ENCODE measurements at regions not wholly inside any gene's neighbourhood (a gene's known extent, or its start where the extent isn't known, plus 50 kb on each side); places are given as distances from the start of the nearest gene placed in this dataset.

DNA sequence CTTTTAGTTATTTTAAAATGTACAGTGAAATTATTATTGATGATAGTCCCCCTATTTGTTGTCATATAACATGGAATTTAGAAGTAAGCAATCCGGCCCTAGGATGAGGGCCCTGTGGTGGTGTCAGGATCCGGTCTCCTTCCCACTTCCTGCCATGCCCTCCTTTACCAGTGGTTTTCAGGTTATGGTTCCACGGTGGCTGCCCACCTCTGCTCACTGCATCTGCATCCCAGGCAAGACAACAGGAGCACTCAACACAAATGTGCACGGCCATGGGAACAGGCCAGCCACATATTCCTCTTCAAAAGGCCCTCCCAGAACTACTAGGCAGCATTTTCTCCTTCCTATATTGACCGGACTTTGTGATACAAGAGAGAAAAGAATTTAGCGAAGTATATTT is 1007.2 kb downstream of the TBC1D22A start:
- no peak for DNase-seq (ENCODE audit: low spot score)

DNA sequence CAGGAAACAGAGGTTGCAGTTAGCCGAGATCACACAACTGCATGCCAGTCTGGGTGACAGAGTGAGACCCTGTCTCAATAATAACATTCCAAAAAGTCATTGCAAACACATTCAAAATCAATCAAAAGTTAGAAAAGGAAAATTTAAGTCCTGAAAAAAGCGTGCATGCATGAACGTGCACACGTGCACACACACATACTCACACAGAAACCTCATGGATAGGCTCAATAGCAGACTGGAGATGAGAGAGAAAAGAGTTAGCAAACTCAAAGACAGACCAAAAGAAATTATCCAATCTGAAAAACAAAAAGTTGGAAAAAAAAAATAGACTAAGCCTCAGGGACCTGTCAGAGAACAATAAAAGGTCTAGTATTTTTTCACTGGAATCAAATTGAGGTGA is 1005.6 kb downstream of the TBC1D22A start:
- no peak for DNase-seq (ENCODE audit: low spot score)

DNA sequence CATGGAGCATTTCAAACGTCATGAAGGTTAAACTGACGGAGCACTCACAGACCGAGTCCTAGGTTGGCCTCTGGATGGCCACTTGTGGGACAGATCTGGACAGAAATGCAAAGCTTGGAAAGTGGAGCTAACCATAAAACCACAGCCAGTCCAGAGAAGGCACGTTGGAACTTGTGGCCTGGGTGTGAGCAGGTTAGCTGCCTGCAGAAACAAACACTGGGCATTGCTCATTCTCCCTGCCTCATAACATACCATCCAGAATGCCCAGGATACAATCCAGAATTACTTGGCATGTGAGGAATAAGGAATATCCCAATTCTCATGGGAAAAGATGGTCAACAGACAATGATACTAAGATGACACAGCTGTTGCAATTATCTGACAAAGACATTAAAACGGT is 1005.0 kb downstream of the TBC1D22A start:
- no peak for DNase-seq (ENCODE audit: low spot score)

DNA sequence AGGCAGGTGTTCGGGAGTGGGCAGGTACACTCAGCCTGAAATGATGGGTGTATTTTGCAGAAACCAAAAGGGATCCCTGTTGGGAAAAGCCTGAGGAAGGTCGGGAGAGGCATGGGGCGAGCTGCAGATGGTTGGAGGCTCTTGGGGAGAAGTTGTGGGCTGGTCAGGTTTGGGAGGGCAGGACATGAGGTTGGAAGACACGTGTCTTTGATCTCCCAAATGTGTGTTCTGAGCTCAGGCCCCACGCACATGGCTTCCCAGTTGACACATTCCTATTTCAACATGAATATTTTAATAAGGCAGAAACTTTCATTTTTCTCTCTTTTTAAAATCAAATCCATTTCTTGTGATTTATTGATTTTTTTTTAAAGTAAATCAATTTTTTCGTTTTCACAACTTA is 1003.3 kb downstream of the TBC1D22A start:
- DNase-seq (ENCODE audit: low spot score) = no peak

DNA sequence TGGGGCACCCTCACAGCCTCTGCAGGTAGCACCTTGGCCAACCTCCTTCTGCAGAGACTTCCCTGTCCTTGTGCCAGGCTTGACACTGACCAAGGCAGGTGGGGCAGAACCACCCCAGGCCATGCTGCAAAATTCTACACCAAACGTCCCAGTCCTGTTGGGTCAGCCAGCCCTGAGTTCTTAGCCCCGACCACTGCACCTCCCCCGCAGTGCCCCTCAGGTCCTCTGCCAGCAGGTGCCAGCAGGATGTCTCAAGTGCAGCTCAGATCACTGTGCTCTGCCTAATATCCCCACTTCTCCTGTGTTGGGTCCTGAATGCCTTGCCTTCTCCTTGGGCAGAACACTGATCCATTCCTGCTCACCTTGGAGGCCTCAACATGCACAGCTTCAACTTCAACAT is 999.7 kb downstream of the TBC1D22A start:
- no peak for DNase-seq (ENCODE audit: low spot score)

DNA sequence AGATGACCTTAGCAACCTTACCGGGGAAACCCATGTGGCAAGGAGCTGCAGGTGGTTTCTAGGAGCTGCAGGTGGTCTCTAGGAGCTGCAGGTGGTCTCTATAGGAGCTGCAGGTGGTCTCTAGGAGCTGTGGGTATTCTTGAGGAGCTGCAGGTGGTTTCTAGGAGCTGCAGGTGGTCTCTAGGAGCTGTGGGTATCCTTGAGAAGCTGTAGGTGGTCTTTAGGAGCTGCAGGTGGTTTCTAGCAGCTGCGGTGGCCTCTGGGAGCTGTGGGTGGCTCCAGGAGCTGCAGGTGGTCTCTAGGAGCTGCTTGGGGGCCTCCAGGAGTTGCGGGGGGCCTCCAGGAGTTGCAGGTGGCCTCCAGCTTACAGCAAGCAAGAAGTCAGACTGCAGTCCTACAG is 997.5 kb downstream of the TBC1D22A start:
- no peak for DNase-seq (ENCODE audit: low spot score)

DNA sequence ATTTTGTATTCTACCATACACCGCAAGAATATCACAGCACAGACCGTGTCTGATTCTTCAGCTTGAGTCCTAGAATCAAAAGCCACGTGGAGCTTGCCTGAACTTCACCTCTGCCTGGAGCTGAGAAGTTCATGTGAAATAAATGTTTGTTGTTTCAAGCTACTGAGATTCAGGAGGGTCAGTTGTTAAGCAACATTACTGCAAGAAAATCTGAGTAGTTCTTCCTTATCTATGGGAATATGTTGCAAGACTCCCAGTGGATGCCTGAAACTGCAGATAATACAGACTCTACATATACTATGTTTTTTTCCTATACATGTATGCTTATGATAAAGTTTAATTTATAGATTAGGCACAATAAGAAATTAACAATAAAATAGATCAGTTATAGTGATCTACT is 995.3 kb downstream of the TBC1D22A start:
- DNase-seq (ENCODE audit: low spot score) = no peak

DNA sequence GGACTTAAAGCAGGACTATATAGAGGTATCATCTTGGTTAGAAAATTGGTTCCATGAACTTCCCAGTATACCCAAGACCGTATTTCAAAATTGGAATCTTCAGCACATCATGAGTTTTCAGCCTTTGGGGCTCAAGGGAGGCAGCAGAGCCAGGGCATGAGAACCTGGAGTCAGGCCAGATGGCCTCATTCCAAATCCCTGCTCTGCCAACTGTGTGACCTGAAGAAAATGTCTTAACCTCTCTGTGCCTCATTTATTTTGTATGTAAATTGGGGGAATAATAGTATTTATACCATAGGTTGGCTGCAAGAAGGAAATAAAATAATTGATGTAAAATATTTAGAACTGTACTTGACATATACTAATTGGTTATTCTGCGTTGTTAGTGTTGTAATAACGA is 987.6 kb downstream of the TBC1D22A start:
- no peak for DNase-seq (ENCODE audit: low spot score)

DNA sequence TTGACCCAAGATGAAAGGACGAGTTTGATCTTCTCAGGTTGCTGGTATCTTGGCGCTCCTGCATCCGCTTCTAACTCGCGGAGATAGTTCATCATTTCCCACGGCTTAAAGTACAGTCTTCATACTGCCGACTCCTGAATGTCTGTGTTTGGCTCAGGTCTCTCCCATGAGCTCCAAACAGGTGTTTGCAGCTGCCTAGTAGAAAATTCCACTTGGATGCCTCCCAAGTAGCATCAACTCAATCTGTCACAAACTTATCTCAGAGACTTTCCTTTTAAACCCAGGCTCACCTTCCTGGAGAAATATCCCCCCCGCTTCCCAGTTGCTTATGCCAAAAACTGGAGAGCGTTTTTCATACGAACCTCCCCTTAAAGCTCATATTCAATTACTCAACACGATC is 986.5 kb downstream of the TBC1D22A start:
- DNase-seq (ENCODE audit: low spot score) = no peak

DNA sequence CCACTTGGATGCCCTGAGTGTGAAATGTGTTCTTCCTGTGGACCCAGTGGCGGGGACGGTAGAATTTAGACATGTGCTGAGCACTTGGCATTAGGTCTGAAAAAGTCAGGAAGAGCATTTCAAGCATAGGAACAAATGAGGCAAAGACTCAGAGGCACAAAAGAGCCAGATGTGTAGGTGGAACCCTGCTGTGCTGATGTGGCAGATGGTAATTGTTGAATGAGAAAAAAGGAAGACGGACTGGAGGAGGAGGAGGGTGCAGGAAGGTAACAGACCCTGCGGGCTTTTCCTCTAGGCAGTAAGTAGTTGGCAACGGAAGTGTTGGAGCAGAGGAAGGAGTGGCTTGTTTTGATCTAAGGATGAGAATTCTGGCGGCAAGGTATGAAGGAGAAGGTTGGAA is 985.8 kb downstream of the TBC1D22A start:
- no peak for DNase-seq (ENCODE audit: low spot score)

DNA sequence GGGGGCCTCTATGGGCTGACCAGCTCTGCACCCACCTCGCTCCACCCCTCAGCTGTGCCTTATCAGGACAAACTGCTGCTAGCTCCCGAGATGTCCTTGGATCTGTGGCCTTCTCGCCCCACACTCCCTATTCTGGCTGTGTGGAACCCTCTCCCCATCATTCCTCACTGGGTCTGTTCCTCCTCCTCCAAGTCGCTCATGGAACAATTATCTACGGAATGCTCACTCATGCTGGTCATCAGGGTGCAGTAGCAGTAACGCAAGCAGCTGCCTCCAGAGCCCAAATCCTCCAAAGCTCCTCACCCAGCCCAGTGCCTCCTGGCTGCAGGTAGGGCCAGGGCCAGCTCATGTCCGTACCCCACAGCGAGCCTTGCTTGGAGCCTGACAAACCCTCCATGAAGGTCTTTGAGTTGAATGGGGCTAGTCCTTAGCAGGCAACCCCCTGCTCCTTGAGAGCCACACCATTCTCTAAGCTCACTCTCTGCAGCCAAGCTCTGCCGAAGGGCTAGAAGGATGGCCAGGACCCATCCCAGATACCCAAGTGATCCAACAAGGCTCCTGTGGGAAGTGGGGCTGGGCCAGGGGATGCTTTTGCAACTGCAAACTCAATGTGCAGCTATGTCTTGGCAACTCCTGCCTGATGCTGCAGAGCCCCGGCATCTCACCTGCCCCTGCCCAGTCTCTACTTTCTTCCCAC is 977.8 kb downstream of the TBC1D22A start:
- DNase-seq (ENCODE audit: low spot score) = no peak

DNA sequence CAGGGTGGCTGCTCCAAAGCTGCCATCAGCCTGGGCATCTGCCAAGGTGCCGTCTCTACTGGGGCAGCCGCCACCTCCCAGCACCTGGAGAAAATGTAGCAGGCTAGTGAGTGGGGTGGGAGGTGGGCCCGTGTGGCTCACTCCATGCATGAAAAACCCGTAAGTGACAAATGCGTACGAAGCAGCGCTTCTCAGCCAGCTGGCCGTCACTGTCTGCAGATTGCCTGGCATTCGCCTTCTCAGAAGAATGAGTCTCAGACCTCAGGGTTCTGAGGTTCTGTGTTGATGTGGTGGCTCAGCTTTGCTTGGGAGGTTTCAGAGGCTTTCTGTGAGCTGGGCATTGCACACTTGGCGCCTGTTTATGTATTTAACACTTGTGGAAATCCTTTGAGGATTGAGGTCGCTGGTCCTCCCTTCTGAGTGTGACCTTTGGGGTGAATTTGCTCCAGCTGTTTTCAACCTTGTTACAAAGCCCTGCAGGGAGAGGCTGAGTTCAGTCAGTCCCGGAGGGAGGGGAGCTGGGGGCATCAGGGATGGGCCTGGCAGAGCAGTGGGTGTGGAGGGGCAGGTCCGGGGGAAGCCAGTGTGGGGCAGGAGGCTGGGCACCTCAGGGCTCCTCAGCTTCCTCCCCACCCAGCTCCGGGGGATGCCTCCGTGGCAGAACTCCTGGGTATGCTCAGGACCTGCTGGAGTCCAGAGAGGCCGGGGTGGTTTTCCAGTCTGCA is 977.0 kb downstream of the TBC1D22A start:
- no peak for DNase-seq (ENCODE audit: low spot score)

DNA sequence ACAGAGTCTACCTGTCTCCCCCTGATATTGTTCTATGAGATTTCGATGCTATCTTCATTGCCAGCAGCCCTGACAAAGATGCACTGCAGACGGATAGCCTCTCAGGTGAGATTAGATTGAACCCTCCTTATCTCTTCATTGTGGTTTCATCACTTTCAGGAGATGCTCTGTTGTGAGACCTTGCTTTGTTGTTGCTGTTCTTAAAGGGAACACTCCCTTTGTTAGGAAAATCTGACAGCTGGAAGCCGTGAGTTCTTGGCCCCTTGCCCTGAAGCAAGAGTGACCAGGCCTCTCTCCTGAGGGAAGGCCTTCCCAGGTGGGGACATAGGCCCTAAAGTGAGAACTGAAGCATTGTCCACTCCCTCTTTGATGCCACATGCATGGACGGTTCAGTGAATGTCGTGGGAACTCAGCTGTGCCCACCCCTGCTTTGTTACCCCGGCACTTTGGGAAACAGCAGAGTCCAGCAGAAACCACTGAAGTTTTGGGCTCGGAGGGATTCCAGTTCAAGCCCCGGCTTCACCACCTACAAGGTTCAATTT is 976.1 kb downstream of the TBC1D22A start:
- no peak for DNase-seq (ENCODE audit: low spot score)

DNA sequence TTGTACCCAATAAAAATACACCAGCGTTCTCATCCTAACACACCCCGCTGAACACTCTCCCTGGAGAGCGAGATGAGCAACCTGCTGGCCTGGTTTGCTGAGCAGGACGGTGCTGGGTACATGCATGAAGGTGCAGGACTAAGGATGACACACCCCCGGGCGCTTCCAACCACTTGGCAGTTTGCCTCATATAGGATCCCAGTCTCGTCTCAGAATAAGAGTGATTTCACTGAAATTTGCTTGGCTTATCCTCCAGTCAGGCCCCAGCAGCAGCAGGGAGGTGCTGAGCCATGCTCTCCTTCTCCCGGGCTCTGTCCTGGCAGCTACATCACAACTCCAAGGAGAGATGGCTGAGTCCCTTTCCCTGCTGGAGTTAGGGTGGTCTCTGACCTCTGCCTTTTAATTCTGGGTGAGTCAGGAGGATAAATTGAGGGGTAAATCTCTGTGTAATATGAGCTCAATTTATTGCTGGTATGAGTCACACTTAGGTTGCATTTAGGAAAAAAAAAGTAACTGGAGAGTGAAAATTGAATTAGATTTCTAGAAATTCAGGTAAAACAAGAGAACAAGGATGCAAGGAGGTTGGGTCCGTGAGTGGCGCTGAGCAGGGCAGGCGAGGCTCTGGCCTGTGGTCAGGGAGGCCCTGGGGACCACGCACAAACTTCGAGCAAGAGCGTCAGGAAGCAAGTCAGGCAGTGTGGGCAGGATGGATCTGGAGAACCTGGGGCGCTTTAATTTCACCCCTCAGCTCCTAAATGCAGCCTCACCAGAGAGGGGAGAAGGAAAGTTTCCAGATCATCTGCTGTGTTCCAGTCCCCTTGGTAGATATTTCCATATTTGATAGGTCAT is 974.0 kb downstream of the TBC1D22A start:
- DNase-seq (ENCODE audit: low spot score) = no peak

DNA sequence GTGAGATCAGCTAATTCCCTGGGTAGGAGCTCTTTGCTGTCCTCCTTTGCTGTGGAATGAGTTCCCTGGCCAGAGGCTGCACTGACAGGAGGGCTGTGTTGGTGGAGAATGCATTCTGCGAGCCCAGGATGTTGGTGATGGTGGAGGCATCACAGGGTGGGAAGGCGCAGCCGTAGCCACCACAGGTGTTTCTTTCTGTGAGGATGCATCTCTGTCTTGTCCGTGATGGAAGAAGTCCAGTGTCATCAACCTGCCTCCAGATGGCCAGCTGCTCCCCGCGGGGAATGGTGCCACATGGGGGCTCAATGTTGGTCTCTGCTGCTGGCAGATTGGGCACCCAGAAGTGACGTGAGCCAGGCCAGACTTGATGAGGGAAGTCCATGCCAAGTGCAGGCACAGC is 972.1 kb downstream of the TBC1D22A start:
- DNase-seq (ENCODE audit: low spot score) = no peak

DNA sequence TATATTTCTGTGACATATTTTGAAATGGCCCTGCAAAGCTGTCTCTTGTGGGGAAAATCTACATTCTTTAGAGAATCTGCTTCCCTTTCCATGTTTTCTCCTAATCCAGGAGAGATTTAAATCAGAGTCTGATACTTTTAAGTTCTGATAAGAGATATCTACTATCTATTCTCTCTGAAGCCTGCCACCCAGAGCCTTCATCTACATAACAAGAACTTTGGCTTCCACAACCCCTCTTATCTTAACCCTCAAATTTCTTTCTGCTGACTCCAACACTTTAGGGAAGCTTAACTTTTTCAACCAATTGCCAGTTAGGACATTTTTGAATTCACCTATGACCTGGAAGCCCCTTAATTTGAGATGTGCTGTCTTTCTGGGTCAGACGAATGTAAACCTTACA is 965.2 kb downstream of the TBC1D22A start:
- DNase-seq (ENCODE audit: low spot score) = no peak

DNA sequence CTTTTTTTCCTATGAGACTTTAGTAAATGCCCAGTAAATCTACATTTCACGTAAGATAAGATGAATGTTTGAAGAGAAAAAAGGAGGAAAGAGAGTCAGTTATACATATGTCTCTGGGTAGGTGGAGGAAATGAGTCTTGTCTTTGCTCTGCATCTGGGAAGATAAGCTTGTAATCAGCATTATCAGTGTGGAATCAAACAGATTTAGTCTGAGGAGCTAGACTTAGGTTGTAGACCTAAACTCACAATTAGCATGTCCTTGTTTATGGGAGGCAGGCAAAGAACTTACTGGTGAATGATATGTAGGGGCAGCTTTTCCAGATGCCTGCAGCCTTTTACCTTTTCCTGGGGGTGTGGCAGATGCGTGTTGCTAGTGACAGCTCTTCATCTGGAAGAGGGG is 962.3 kb downstream of the TBC1D22A start:
- no peak for DNase-seq (ENCODE audit: low spot score)

DNA sequence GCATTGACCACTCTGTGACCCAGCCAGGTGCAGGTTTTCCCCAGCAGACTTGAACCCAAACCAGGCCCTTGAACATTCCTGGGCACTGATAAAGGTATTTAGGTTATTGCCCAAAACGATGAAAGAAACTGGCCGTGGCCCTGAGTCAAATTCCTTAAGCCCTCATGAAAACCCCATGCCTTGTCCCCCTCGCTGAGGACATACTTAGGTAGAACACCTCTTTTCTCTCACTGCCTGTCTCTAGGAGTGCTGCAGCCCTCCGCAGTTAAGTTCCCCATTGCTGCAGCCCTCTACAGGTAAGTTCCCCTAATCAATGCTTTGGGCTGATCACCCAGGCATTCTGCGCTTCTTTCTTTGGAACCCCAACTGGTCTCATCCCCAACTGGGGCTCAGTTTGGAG is 961.6 kb downstream of the TBC1D22A start:
- DNase-seq (ENCODE audit: low spot score) = no peak

DNA sequence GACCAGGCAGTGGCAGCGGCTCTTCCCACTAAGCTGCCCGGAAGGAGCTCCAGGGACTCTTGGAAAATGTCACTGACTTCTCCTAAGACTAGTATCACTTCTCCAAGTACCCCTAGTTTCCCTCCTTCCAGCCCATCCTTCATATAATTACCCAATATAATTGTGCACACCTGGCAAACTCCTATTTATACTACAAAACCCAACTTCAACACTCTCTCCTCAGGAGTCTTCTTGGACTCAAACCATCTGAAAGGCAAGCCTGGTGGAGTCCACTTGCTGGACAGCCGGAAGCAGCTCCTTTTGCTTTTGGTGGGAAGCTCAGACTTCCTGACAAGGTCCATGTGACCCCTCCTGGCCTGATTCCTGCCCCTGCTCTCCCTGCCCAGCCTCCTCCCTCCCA is 955.9 kb downstream of the TBC1D22A start:
- no peak for DNase-seq (ENCODE audit: low spot score)

DNA sequence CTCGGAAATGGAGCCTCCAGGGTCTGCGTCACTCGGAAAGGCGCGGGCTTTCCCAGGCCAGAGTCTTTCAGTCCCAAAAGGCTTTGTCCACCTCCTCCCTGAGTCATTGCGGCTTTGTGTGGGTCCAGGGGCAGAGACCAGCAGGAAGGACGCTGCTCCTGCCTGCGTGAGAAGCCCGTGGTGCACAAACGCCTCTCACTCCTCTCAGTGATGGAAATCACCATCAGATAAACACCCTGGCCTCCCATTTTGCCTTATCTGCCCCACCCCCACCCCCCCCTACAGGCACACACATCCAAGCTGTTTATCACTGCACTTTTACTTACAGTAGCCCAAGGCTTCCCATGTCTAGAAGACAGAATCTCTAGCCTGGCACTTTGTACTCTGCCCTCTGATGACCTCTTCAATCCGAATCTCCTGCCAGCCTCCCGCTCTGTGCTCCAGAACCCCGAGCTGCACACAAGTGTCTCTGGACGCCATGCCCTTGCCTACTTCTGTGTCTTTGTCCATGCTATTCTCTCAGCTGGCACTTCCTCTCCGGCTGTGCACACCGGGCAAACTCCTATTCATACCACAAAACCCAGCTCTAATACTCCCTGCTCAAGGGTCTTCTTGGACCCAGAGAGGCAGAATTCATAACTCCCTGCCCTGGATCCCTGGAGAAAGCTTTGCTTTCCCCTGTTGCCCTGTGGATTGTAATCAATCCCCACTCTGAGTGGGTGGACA is 954.6 kb downstream of the TBC1D22A start:
- no peak for DNase-seq (ENCODE audit: low spot score)

DNA sequence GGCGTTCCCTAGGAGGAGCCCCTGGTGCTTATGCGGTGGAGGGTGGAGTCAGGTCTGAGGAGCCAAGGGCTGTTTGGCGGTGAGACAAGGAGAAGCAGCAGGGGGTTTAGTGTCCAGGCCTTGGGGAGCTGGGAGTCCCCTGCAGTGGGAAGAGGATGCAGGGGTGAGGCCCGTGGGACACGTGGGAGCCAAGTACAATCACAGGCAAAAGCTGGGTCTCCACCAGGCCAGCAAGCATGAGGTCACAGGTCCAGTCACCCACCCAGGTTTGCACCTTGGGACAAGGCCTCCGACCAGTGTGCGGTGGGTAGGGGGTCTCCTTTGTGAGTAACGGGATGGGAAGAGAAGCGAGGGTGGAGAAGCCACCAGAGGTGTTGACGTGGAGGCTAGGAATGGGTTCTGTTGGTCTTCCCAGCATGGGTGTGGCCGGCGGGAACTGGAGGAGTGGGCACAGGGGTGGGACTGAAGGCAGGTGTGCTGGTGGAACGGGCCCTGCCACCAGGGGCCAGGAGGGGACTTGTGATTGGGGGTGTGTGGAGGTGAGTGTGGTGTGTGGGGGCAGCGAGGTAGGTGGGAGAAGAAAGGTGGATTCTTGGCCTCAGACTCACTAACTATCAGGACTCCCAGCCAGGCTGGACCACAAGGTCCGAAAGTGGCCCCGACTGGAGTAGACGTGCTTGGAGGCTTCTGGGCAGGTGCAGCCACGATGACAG is 953.6 kb downstream of the TBC1D22A start:
- no peak for DNase-seq (ENCODE audit: low spot score)

All from AG08396 (cell line).